Astrocyte of the hippocampus (primary cell): ENCODE measurements at regions not wholly inside any gene's neighbourhood (a gene's known extent, or its start where the extent isn't known, plus 50 kb on each side); places are given as distances from the start of the nearest gene placed in this dataset.
"Not testable (repeated sequence)": the region's sequence is repeated elsewhere in the genome, so short reads cannot be mapped to it uniquely, and the experiment has no call there.

Experiments
- DNase-seq: peaks from one replicate; pipeline ENCODE4 v3.0.0; 2011; ENCODE audit warnings: low read depth, low spot score

DNA sequence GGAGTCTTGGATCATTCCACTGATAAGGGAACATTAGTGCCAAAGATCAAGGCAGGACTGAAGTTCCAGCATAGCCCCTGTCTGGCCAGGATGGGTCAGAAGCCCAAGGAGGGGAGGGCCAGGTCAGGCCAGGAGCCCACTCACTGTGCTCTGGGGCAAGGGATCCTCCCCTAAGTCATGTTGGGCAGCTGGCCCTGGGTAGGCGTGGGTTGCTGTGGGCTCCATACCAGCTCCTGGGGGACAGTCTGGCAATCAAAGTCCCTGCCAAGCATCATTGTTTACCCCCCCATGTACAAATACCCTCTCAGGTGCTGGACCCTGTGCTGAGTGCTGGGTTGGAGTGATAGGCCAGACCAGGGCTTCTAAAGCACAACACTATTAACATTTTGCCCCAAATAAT, 130.5 kb downstream of the IRX5 start:
- DNase-seq, result no peak

DNA sequence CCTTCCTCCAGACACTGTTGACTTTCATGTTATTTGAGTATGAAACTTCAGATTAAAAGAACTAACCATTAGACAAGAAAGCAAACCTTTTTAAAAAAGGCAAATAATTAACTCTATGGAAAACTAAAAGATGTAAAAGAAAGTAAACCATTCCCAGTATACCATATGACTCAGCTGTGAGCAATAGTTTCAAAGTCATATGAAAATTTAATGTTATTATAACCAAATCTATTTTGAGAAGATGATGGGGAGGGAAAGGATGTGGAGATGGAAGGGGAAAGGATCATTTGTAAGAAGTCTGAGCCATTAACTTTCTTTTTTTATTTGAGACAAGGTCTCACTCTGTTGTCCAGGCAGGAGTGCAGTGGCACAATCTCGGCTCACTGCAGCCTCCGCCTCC, 131.8 kb downstream of the IRX5 start:
- DNase-seq, result no peak

DNA sequence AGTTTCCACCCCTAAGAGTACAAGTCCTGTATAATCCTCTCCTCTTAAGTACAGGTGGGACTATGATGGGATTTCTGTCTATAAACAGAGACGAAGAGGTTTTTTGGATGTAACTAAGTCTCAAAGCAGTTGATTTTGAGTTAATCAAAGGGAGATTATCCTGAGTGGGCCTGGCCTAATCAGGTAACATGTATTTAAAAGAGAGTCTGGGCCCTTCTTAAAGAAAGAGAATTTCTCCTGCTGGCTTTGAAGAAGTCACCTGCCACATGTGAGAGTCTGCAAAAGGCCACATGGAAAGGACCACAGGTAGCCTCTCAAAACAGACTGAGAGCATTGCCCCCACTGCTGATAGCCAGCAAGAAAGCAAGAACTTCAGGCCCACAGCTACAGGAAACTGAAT, 142.3 kb downstream of the IRX5 start:
- DNase-seq, result no peak

DNA sequence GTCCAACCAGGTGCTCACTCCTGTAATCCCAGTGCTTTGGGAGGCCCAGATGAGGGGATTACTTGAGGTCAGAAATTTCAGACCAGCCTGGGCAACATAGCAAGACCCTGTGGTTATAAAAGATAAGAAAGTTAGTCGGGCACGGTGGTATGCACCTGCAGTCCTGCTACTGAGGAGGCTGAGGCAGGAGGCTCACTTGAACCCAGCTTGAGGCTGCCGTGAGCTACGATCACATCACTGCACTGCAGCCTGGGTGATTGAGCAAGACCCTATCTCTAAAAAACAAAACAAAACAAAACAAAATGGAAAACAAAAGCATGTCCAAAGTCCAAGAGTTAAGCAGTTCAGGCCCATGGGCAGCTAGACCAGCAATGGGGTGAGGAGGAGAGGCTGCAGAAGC, 143.2 kb downstream of the IRX5 start:
- no peak for DNase-seq

GRCh38 chr16:55075208-55075607, 144.5 kb downstream of the IRX5 start:
- DNase-seq, result not testable (repeated sequence)

DNA sequence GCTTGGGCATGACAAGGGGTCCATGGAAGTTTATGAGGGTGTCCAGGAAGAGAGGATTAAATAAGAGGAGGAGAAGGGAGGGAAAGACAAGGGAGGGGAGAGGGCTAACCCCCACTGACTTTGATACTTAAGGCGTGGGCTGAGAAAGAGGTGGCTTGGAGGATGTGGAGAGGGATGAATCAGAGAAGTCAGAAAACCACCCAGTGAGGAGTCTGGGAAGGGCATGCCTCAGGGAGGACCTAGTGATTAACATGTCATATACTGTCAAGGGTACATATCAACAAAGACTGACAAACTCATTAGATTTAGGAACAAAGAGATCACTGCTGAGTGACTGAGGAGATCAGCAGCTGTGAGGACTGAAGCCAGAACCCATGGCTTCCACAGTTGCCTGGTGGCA, 145.4 kb downstream of the IRX5 start:
- no peak for DNase-seq

- DNase-seq, result no peak
Observed at GRCh38 chr16:55077266-55077665, 146.6 kb downstream of the IRX5 start.

DNA sequence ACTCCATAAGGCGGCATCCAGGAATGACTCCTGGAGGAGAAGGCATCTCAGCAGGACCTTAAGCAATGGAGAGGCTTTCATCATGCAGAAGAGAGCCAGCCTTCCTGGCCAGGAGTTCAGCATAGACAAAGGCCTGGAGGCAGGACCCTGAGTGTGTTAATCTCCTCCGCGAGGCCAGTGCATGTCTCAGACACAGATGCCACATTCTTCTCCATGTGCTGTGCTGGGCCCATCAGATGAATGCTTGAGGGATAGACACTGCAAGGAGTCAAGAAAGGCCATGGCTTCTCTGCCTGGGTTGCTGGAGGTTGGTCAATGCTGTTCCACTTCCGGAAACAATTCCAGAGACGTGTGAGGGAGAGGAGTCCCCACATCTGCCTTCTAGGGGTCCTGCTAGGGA, 147.5 kb downstream of the IRX5 start:
- DNase-seq, result no peak

GRCh38 chr16:55078699-55079410, 148.2 kb downstream of the IRX5 start:
- DNase-seq, result no peak

GRCh38 chr16:55081622-55082590, 151.2 kb downstream of the IRX5 start:
- no peak for DNase-seq

DNA sequence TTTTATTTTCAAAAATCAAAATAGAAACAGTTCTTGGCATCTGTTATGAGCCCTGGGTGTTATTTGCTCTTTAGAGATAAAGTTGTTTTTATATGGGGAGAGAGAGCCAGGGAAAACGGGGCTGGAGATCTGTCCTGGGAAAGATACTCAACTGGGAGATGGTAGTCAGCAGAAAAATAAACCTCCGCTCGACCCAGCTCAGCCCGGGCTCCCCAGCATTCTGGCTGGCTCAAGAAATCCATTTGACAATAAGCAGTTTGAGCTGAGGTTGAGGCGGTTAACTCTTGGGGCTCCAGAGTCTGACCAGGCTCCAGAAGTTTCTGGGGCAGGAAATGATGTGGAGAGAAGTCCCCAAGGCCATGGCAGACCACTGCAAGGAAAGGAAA, 151.9 kb downstream of the IRX5 start:
- no peak for DNase-seq

- no peak for DNase-seq
Observed at GRCh38 chr16:55083052-55083451, 152.4 kb downstream of the IRX5 start.

GRCh38 chr16:55088098-55088497, 157.4 kb downstream of the IRX5 start:
- DNase-seq, result no peak

- no peak for DNase-seq
Observed at GRCh38 chr16:55089600-55089999, 158.9 kb downstream of the IRX5 start.

- DNase-seq, result no peak
Observed at GRCh38 chr16:55091213-55091870, 160.7 kb downstream of the IRX5 start.

GRCh38 chr16:55091871-55092230, 161.2 kb downstream of the IRX5 start:
- DNase-seq, result no peak

DNA sequence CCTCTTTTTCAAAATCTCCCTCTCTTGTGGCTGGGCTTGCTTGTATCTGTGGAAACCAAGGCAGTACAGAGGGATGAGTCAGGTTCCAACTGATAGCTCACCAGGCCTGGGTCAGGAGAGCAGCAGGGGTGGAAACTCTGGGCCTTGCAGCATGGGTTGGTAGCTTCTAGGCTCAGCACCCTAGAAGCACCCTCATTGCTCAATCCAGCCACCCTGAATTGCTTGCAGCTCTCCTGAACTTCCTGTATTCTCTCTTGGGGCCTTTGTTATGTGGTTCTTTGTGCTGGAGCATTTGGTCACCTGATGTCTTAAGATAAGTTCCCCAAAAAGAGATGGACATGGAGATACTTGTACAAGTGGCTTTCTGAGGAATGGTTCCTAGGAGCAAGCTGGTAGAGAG, 169.4 kb downstream of the IRX5 start:
- no peak for DNase-seq

DNA sequence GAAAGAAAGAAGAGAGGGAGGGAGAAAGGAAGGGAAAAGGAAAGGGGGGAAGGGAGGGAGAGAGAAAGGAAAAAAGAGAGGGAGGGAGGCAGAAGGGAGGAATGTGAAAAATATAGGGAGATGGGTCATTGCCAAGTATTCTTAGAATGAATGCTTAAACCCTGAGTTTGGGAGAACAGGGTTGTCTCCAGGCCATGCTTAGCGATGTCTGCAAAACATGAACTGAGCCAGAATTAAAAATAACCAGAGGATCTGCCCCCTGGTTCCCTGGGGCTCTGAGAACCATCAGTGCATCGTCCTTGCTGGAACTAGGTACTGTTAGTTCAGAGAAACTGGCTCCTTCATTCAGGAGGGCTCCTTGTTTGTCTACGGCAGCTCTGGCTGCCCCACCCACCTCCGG, 170.4 kb downstream of the IRX5 start:
- DNase-seq, result no peak

- DNase-seq, result no peak
Observed at GRCh38 chr16:55102077-55102476, 171.4 kb downstream of the IRX5 start.

DNA sequence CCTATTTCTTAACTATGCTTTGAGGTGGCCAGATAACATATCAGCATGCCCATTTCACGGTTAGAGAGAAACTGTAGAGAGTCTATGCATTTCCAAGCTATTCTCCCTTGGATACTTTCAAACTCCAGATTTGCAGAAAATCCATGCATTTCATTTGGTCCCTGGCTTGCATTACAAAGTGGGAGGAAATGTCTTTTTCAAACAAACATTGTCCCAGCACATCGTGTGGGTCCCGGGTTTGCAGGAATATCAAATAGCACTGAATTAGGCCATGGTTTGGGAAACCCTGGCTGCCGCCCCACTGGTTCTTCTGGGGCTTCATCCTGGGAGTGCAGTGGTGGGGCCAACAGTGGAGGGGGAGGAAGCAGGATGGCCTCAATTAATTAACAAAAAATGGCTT, 171.9 kb downstream of the IRX5 start:
- no peak for DNase-seq

GRCh38 chr16:55107851-55108250, 177.2 kb downstream of the IRX5 start:
- no peak for DNase-seq

- no peak for DNase-seq
Observed at GRCh38 chr16:55113210-55113609, 182.5 kb downstream of the IRX5 start.

- no peak for DNase-seq
Observed at GRCh38 chr16:55115506-55115905, 184.8 kb downstream of the IRX5 start.
